ENCODE measurements at regions not wholly inside any gene's neighbourhood (a gene's known extent, or its start where the extent isn't known, plus 50 kb on each side); places are given as distances from the start of the nearest gene placed in this dataset.

- H3K4me3 ChIP-seq (ENCODE audit: low read depth in 1 of 2, low read length in 2 of 2), result no peak overlapping the region
- no peaks in the 10 kb centered on the region for H4K20me1 ChIP-seq (ENCODE audit: insufficient read depth, low read length)
- no peak overlapping the region for H2AFZ ChIP-seq (ENCODE audit: low read depth, low read length)
- no peak overlapping the region for H3K27ac ChIP-seq (ENCODE audit: low read length)
- H3K36me3 ChIP-seq (ENCODE audit: insufficient read depth, low read length), result no peaks in the 10 kb centered on the region
- DNase-seq (no peak), ATAC-seq (ENCODE audit: insufficient read depth, low read depth) (no peak)
- H3K79me2 ChIP-seq (ENCODE audit: insufficient read depth, low read length), result no peaks in the 10 kb centered on the region
- no peaks in the 10 kb centered on the region for H3K4me1 ChIP-seq (ENCODE audit: insufficient read depth, low read length)
- H3K4me2 ChIP-seq (ENCODE audit: insufficient read depth, low read length), result no peak overlapping the region
- no peak overlapping the region for H3K9ac ChIP-seq (ENCODE audit: low read depth, low read length)
- TF ChIP-seq, protein P1, sequence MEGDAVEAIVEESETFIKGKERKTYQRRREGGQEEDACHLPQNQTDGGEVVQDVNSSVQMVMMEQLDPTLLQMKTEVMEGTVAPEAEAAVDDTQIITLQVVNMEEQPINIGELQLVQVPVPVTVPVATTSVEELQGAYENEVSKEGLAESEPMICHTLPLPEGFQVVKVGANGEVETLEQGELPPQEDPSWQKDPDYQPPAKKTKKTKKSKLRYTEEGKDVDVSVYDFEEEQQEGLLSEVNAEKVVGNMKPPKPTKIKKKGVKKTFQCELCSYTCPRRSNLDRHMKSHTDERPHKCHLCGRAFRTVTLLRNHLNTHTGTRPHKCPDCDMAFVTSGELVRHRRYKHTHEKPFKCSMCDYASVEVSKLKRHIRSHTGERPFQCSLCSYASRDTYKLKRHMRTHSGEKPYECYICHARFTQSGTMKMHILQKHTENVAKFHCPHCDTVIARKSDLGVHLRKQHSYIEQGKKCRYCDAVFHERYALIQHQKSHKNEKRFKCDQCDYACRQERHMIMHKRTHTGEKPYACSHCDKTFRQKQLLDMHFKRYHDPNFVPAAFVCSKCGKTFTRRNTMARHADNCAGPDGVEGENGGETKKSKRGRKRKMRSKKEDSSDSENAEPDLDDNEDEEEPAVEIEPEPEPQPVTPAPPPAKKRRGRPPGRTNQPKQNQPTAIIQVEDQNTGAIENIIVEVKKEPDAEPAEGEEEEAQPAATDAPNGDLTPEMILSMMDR (IDR thresholded peaks at IDR 0.05; ENCODE audit: borderline replicate concordance, extremely low read depth, low read length, poor library complexity, severe bottlenecking), result no peak
- no peak for TF ChIP-seq EZH2 (IDR thresholded peaks at IDR 0.05; ENCODE audit: borderline replicate concordance, low read depth, low read length, severe bottlenecking)
- H3K27me3 ChIP-seq (ENCODE audit: insufficient read depth, low read length, poor library complexity), result no peaks in the 10 kb centered on the region
- no peaks in the 10 kb centered on the region for H3K9me3 ChIP-seq (ENCODE audit: insufficient read depth, low read length, severe bottlenecking)
These were observed 161.0 kb upstream of the SLC24A5 start for GRCh38 chr15:47959617-47960413.

GRCh38 chr15:47961401-47962090 is 159.2 kb upstream of the SLC24A5 start:
- TF ChIP-seq, protein P1 (IDR thresholded peaks at IDR 0.05; ENCODE audit: borderline replicate concordance, extremely low read depth, low read length, poor library complexity, severe bottlenecking), result no peak
- no peak for TF ChIP-seq EZH2 (IDR thresholded peaks at IDR 0.05; ENCODE audit: borderline replicate concordance, low read depth, low read length, severe bottlenecking)
- Histone ChIP-seq H3K4me3 (ENCODE audit: low read depth in 1 of 2, low read length in 2 of 2) (no peak overlapping the region), H3K4me2 (ENCODE audit: insufficient read depth, low read length) (no peak overlapping the region), H3K9ac (ENCODE audit: low read depth, low read length) (no peak overlapping the region), H3K79me2 (ENCODE audit: insufficient read depth, low read length) (no peaks in the 10 kb centered on the region), H3K4me1 (ENCODE audit: insufficient read depth, low read length) (no peaks in the 10 kb centered on the region), H3K9me3 (ENCODE audit: insufficient read depth, low read length, severe bottlenecking) (no peaks in the 10 kb centered on the region), H4K20me1 (ENCODE audit: insufficient read depth, low read length) (no peaks in the 10 kb centered on the region), H3K27me3 (ENCODE audit: insufficient read depth, low read length, poor library complexity) (no peaks in the 10 kb centered on the region), H3K36me3 (ENCODE audit: insufficient read depth, low read length) (no peaks in the 10 kb centered on the region), H3K27ac (ENCODE audit: low read length) (no peak overlapping the region), H2AFZ (ENCODE audit: low read depth, low read length) (no peak overlapping the region)
- DNase-seq (no peak), ATAC-seq (ENCODE audit: insufficient read depth, low read depth) (no peak)

- Histone ChIP-seq H3K4me2 (ENCODE audit: insufficient read depth, low read length) (no peak overlapping the region), H3K9ac (ENCODE audit: low read depth, low read length) (no peak overlapping the region), H4K20me1 (ENCODE audit: insufficient read depth, low read length) (no peaks in the 10 kb centered on the region), H3K27ac (ENCODE audit: low read length) (no peak overlapping the region), H3K9me3 (ENCODE audit: insufficient read depth, low read length, severe bottlenecking) (no peaks in the 10 kb centered on the region), H3K4me3 (ENCODE audit: low read depth in 1 of 2, low read length in 2 of 2) (no peak overlapping the region), H3K4me1 (ENCODE audit: insufficient read depth, low read length) (no peaks in the 10 kb centered on the region), H3K79me2 (ENCODE audit: insufficient read depth, low read length) (no peaks in the 10 kb centered on the region), H3K36me3 (ENCODE audit: insufficient read depth, low read length) (no peaks in the 10 kb centered on the region), H3K27me3 (ENCODE audit: insufficient read depth, low read length, poor library complexity) (no peaks in the 10 kb centered on the region), H2AFZ (ENCODE audit: low read depth, low read length) (no peak overlapping the region)
- ATAC-seq (ENCODE audit: insufficient read depth, low read depth) (no peak), DNase-seq (no peak)
- TF ChIP-seq EZH2 (IDR thresholded peaks at IDR 0.05; ENCODE audit: borderline replicate concordance, low read depth, low read length, severe bottlenecking), result no peak
- TF ChIP-seq, protein P1 (IDR thresholded peaks at IDR 0.05; ENCODE audit: borderline replicate concordance, extremely low read depth, low read length, poor library complexity, severe bottlenecking), result no peak
These were observed 157.5 kb upstream of the SLC24A5 start for GRCh38 chr15:47963265-47963664.

Measured in DND-41 (cell line).